HG03108 (cell line): ENCODE measurements at regions not wholly inside any gene's neighbourhood (a gene's known extent, or its start where the extent isn't known, plus 50 kb on each side); places are given as distances from the start of the nearest gene placed in this dataset.

Experiments
- ATAC-seq: cut with Tn5 transposase; IDR thresholded peaks from one replicate; pipeline ENCODE4 v1.9.1; 2021; ENCODE audit warnings: moderate library complexity; ENCODE audit not compliant: unreplicated experiment

DNA sequence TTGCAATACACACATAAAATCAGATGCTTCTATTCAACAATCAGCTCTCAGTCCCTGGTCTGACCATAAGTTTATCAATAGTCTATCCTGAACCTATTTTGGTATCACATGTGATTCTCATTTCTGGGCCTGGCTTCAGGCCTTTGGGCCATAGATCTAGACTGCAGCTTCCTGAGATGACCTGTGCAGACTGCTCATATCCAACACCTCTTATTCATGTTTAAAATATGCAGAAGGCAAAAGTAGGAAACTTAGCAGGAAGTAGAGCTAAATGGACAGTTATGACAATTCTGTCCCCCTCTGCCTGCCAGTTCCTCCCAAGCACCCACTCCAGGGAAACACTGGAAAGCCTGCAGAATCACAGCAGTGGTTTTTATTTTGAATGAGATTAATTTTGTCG, 53.3 kb downstream of the C7orf25 start:
- no peak for ATAC-seq

DNA sequence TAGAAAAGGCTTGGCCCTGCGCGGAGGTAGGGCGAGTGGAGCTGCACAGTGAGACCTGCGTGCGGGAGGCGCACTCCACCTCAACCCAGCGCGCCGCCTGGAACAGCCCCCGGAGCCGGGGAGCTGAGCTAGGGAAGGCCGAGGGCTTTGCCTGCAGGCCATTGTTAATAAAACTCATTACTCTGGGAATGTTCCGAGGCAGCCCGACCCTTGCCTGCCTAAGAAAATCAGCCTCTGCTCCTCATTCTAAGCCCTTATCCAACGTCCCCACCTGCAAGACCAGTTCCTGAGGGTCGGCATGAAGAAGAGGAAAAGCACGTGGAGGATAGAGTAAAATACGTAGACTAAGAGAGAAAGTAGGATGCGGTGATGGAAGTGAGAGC, 55.3 kb downstream of the C7orf25 start:
- no peak for ATAC-seq

DNA sequence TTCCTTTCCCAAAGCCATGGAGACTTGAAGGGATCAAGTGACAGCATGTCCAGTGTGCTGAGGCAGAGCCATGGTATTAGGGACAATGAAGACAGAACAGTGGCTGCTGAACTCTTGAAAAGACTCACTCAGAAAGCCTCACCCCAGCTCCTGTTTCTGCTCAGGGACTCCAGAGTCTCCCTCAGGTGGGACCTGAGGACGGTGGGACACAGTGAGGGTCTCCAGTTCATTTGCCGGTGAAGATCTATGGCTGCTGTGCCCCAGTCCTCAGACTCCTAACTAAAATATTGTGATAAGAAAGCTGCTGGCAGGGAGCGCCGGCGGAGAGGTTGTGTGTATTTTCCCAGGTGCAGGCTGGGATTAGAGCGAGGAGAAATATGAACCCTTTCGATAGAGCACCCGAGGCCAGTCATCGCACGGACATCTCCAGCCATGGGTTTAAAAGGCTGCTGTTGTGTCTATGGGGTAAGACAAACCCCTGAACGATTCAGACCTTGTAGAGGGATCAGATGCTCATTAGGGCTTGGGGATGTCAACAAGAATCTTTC, 57.2 kb downstream of the C7orf25 start:
- no peak for ATAC-seq

DNA sequence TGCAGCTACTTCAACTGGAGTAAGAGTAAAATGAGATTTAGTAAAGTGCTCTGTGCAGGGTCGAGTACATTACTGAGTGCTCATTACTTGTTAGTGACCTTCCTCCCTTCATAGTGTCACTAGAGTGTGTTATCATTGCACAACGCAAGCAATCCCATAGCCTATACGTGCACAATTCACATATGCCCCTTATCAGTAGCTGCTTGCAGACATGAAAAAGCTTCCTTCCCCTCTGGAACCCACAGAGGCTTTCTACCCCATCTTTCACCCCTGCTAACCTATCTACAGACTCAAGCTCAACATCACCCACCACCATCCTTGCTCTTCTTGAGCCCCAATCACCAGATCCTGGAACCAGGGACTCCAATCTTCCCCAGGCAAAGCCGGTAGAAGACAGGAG, 59.3 kb downstream of the C7orf25 start:
- ATAC-seq = no peak

DNA sequence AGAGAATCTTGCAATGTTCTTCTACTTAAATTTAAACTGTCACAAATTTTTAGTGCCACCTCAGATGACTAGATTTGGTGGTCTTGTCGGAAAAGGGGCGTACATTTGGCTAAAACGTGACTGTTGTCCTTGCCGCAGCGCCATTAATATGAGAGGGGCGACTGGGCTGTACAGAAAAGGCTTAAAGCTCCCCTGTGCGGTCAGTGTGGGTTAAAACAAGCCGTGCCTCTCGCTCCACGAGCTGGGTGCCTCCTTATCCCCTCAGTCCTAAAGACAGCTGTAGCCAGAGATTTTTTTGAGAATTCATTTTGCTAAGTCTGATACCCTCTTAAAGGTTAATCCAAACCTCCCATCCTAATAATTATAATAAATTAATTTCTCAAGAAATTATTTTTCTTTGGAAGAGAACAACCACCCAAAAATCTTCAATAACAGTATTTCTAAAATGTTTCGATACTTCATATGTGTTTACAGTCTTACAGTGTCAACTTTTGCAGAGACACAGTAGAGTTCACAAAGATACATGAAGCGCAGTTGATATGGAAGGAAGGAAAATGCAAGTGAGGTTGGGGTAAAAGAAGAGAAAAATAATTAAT, 68.6 kb downstream of the C7orf25 start:
- ATAC-seq = peak; percentile 56

DNA sequence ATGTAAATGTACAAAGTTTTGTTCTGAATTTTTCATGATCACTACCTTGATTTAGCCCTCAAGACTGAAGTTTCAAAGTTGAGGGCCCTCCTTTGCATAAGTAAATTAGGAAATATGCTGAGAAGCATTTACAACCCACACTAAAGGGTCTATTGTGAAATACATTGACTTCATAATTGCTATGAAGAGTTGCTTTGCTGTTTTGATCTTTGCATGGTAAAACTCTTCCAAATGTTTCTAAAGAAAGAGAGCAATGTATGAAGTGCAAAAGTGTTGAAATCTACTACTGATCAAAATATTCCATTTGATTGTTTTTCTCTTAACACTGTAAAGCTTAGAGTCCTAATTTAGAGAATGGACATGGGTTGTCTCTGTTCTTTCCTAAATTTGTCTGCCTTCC, 77.2 kb downstream of the C7orf25 start:
- ATAC-seq = no peak

DNA sequence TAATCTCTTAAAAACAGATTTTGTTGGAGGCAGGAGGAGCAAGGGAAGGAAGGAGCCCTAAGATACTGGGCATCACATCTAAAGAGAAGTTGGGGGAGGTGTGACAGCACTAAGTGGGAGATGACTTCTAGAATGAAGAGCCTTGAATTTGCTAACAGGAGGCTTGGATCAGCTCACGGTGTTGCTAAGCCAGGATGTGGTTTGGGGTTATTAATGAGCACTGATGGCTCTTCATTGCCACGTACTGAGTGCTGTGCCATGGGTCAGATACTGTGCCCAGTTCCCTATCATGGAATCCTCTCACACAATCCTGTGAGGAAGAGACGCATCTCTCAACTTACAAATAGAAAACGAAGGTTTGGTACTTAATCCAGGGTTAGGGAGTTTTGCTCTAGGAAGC, 78.5 kb downstream of the C7orf25 start:
- ATAC-seq = no peak

DNA sequence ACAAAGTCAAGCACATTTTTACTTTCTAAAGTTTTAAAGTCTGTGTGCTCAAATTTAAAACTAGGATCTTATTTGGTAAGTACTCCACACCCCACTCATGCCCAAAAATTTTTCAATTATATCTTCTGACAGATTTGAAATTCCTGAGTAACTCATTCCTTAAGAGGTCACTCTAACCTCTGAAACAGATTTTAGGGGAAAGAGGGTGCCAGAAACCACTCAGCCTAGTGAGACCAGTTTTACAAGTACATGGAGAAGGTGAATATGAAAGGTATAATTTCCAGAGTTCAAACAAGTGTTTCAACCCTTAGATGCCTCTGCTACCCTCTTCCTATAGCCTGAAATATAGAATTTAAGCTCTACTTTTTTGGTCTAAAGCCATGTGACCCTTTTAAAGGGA, 79.2 kb downstream of the C7orf25 start:
- no peak for ATAC-seq

DNA sequence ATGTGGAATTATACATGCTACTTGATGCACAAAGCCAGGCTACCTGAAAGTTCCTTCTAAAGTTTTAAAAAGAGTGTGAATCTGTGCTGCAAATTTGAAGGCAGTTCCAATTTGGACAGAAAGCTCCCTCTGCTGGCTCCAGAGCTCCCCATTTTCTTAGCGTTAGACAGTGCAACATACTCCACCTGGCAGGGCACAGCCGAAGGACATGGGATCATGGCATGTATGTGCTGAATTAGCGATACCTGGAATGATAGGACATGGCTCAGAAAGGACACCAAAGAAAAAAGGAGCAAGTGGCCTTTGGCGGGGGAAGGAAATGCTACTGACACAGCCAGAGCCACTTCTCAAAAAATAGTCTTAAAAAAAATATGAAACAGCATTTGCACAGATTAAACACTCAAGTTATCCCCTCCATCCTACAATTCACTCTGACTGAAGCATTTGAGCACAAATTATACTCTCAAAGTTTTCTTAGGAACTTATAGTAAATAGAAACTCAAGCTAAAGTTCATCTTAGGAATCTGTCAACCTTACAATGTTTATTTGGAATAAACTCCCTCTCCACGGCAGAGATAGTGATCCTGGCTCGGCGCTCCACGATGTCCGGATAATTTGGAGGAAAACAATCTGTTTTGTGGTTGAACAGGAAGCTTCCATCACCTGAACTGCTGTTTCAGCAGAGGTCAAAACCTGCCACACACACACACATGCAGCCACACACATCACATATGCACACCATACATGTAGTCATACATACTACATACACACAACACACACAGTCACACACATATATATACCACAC, 80.0 kb downstream of the C7orf25 start:
- ATAC-seq = no peak

DNA sequence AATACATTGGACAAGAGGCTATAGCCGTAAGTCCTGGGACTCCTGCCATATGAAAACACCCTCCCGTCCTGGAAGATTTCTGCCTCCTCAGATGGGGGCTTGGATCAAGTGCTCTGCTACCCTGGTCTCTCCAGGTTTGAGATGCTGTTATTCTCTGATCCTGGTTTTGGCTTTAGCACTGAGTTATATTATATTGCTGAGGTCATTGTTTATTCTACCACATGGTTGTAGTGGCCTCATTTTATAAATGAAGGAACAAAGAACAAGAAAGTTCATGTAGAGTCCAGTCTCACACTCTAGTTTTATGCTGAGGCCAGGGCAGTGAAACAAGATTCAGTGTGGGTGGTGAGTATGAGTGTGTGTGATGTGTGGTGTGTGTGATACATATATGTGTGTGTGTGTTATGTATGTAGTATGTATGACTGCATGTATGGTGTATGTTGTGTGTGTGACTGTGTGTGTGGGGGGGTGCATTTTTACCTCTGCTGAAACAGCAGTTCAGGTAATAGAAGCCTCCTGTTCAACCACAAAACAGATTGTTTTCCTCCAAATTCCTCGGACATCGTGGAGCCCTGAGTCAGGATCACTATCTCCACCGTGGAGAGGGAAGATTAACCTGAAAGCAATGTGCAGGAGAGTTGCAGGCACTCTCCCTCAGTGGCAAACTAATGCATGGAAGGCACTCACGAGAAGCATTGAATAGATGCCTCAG, 80.7 kb downstream of the C7orf25 start:
- no peak for ATAC-seq

DNA sequence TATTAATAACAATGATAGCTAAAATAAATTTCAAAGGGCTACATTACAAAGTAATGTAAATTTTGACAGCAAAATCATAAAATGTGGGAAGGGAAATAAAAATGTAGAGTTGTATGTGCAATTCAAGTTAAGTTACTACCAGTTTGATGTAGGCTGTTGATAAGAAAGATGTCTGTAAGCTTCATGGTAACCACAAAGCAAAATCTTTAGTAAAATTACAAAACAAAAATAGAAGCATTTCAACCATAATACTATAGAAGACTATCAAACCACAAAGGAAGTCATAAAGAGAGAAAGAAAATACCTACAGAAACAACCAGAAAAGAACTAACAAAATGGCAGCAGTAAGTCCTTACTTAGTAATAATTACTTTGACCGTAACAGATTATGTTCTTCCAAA, 99.1 kb downstream of the C7orf25 start:
- ATAC-seq = no peak

DNA sequence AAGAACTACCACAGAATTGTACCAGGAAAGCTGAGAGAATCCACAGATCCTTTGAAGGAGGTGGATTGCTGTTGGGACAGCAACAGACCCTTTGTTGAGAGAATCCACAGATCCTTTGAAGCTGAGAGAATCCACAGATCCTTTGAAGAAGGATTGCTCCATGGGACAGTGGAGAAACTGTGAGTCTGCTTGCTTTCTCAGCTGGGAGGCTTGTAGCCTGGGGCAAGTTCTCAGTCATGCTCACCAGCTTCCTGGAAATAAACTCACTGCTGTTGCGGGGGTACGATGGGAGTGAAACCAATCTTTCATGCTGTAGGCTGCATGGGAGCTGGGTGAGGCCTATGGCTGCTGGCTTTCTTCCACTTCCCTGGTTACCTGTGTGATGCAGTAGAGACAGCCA, 106.3 kb downstream of the C7orf25 start:
- ATAC-seq = no peak

DNA sequence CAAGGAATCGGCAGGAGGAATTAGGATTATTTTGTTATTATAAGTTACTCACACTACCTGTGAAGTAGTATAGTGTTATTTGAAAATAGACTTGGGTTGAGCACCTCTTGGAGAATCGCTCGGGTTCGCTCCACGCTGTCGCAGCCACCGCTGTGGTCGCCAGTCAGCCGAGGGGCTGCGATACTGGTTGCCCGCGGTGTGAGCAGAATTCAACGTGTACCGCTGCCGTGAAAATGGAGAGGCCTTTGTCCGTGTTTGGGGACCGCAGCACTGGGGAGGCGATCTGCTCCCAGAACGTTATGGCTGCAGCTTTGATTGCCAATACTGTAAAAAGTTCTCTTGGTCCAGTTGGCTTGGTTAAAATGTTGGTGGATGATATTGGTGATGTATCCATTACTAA, 117.2 kb downstream of the C7orf25 start:
- ATAC-seq = no peak

DNA sequence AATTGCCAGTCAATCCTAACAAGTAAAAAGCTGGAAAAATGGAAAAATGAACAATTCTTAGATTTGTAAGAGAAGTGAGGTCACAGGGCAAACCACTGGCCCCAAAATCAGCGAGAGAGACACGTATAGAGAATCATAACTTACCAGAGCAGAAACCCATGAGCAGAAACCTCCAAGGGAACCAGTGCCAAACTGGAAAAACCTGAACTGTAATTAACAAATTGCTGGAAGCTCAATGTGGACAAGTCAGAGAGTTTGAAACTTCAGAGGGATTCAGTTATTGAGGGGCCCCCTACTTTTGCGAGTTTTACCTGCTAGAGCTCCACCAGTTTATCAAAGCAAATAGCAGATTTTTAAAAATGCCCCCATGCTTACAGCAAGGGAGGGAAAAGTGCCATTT, 119.0 kb downstream of the C7orf25 start:
- no peak for ATAC-seq

DNA sequence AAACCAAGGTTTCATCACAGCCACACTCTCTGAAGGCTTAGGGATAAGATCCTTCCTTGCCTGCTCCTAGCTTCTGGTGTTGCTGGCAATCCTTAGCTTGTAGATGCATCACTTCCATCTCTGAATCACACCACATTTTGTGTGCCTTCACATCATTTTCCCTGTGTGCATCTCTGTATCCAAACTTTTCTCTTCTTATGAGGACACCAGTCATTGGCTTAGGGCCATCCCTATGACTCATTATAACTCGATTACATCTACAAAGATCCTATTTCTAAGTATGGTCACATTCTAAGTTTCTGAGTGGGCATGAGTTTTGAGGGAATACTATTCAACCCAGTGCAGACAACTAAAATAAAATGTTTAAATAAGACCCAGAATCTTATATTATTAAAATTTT, 121.7 kb downstream of the C7orf25 start:
- ATAC-seq = no peak

DNA sequence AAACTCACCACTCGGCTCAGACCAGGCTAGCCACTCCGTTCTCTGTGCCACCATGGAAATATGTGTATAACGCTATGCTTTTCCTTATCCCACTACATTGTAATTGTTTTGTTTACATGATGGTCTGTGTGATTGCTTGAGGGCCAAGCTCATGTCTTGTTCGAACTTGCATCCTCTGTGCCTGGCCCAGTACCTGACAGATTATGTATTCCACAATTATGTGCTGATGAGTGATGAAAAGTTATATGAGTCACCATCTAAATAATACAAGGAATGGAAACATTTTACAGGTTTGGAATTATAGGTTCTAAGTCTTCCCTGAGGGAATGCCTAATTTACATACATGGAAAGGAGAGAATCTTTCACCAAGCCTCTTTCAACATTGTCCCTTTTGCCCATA, 137.4 kb downstream of the C7orf25 start:
- ATAC-seq = no peak

DNA sequence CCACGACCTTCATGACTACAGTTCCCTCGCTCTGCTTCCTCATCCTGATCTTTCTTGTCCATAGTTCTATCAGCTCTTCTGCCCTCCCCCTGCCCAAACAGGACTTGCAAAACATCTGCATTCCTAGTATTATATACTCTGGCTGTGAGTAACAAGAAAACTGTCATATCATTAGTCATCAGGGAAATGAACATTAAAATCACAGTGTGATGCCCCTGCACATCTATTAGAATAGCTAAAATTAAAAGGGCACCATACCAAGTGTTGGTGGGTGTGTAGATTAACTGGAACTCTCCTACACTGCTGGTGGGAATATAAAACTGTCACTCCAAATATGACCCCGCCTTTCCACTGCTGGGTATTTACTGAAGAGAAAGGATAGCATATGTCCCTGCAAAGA, 141.8 kb downstream of the C7orf25 start:
- ATAC-seq = no peak

DNA sequence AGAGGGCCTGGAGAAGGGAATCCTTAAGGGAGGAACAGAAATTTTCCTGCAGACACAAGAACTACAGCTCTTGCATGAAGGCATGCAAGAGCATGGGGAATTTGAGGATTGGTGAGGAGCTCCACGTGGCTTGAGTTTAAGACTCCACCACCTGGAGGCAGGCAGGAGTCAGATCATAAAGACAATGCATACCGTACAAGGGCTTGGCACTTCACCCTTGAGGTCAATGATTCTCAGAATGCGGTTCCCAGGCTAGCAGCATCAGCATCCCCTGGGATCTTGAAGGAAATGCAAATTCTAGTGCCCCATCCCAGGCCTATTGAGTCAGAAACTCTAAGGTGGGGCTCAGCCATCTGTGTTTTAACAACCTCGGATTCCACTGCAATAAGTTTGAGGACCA, 143.8 kb downstream of the C7orf25 start:
- no peak for ATAC-seq

DNA sequence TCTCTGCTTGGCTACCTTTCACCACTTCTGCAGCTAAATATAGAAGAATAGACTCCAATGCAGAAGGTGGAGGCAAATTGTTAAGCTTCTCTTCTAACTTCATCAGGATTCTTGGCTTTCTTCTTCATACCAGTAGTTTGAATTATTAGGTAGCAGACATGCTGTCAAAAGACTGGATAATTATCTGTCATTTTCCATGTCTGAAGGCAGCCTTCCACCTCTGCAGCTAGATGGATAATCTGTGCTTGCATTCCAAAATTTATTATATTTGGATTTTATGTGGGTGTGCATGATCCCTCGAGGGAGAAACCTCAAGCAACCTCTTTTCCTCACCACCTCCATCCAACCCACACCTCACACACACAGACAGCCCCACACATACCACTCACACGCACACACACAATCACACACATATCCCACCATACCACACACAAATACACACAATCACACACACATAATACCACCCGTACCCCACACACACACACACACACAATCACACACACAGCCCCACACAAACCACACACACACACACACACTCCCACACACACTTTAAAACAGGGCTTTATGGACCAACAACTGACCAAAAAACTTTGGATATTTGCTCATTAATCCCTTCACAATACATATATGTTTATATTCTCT, 145.0 kb downstream of the C7orf25 start:
- ATAC-seq = no peak

DNA sequence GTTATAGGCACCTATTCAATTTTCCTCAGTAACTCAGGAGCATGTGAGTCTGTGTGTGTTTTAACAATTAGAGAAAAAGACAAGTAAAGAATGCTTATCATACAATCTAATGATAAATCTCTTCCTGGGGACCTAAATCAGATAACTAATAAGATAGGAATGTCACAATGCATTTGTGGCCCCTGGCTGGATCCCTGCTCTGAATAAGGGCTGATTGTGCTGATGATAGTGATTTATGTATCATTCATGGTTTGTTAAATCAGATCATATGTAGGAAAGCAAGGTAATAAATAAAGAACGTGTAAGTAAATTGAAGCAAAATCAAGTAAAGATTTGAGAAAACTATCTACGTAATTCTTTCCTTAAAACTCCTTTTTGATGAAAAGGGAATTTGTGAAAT, 145.9 kb downstream of the C7orf25 start:
- no peak for ATAC-seq

DNA sequence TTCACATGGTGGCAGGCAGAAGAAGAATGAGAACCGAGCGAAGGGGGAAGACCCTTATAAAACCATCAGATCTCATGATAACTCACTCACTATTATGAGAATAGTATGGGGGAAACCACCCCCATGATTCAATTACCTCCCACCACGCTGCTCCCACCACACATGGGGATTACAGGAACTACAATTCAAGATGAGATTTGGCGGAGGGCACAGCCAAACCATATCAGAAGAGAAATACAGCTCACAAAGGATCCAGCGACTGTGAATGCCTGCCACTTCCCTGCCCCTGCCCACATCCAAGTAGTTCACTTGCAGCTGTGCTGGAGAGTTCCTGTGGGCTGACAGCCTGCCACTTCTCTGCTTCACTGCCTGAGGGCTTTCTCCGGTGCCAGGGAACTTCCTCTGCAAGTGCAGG, 148.7 kb downstream of the C7orf25 start:
- ATAC-seq = no peak
